HUDEP-2 (cell line): ENCODE measurements at regions not wholly inside any gene's neighbourhood (a gene's known extent, or its start where the extent isn't known, plus 50 kb on each side); places are given as distances from the start of the nearest gene placed in this dataset.

ENCODE experiments used
- DNase-seq, 76 experiments: peaks; one replicate each; lab custom pipeline; 2025; ENCODE audit not compliant: unreplicated experiment in 76 of 76; lab: John Stamatoyannopoulos, UW

DNA sequence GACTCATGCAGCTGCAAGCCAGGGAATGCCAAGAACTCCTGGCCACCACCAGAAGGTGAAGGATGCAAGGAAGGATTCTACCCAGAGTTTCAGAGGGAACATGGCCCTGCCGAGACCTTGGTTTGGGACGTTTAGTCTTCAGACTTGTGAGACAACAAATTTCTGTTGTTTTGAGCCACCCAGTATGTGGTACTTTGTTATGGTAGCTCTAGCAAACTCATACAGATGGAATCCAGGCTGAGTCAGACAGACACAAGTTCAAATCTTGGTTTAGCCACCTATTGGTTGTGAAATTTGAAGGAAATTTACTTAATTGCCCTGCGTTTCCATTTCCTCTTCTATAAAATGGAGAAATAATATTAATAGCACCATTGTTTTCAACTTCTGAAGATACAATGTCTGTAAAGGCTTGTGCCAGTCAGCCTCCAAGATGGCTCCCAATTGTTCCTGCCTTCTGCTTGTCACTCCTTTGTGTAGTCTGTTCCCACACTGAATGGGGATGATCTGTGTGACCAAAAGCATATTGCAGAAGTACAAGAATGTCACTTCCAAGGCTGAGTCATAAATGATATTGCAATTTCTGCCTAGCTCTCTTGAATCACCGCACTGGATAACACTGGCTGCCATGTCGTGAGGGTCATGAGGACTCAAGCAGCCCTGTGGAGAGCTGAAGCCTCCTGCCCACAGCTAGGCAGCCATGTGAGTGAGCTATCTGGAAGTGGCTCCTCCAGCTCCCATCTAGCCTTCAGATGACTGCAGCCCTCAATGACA, 223.5 kb upstream of the PROK2 start:
- no peak for DNase-seq

DNA sequence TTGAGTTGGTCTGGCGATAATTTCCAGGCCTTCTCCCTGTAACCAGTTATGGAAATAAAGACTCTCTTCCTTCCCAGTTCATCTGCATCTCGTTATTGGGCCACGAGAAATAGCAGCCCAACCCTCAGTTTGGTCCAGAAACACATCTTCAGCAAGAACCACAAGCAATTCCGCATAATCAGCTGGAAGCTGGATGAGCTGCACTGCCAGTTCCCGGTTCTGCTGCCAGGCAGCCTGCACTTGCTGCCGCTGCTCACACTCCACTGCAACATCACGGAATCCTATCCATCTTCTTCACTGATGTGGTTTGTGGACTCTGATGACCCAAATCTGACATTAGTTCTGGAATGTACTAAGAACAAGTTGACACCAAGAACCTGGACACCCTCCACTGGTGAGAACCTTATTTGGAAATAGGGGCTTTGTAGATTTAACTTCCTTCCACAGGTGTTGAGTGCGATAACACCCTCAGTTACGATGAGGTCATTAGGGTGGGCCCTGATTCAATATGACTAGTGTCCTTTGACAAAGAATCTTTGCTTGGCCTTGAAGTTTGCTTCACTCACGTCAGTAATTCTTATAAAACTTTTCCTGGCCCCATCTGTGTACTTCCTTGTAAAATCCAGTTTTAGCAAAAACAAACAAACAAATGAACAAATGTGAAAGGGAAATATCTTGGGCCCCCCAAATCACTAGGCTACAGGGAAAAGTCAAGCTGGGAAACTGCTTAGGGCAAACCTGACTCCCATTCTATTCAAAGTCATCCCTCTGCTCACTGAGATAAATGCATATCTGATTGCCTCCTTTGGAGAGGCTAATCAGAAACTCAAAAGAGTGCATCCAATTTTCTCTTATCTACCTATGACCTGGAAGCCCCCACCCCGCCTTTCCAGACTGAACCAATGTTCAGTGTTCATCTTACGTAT, 221.9 kb upstream of the PROK2 start:
- DNase-seq: no peak

- DNase-seq: peak in 32 of 76 experiments; percentile 0 to 58 (median 14)
Observed at GRCh38 chr3:72004749-72005292, 219.9 kb upstream of the PROK2 start.

GRCh38 chr3:72003936-72004335, 219.0 kb upstream of the PROK2 start:
- DNase-seq: no peak

DNA sequence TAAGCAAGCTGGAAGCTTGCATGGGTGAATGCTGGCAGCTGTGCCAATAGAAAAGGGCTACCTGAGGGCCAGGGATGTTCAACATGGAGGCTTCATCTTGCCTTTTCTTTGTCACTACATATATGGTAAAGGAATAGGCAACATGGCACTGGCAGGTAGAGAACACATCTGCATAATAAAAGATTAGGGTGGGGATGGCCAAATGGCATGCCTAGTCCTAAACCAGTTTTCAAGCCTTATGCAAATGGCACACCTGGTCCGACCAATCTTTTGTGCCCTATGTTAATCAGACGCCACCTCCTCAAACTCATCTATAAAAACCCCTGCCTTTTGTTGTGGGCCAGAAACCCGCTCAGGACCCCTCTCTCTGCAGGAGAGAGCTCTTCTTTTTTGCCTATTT, 216.8 kb upstream of the PROK2 start:
- DNase-seq: no peak

DNA sequence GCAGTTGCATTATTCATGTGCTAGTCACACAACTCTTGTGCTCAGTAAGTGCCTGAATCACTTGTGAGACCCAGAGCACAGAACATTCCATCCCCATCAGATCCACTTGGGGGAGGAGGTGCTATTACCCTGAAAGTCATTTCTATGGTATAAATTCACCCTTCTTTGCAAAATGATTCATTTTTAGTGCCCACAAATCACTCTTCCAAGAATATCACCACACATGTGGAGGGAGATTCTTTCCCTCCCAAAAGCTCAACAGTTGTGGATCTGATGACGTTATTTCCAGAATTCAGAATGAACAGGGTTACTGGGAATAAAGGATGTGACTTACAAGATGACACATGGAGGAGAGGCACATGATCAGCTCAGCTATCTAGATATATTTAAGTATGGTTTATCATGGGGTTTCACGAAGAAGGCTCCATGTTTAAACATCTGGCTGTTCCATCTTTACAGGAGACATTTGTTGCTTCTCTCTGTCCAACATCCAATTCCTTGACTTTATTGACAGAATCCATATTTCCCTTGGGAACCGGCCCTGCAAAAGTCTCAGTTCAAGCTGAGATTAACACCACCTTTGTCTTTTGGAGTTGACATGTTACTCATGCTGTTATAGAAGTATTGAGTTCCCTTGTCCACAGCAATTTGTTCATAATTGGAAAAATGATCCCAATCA, 214.2 kb upstream of the PROK2 start:
- no peak for DNase-seq

DNA sequence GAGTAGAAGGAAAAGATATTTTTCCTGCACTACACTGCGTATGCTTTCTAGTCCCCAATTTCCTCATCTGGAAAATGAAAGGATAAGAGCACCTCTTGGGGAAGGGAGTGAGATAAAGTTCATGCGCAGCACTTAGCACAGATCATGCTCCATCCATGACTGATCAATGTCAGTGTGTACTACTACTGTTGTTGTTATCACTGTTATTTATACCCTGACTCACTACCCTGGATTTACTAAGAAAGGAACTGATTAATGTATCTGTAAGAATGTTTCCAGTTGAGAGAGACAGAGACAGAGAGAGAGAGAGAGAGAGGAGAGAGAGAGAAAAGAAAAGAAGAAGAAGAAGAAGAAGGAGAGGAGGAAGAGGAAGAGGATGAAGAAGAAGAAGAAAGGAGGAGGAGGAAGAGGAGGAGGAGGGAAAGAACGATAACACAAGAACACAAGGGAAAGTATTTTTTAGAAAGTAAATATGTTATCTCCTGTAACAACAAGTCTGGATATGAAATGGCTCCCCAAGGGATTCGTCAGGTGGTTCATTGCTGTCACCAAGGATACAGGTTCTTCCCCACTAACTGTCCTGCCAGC, 212.2 kb upstream of the PROK2 start:
- DNase-seq: no peak

GRCh38 chr3:71994906-71995305, 210.0 kb upstream of the PROK2 start:
- DNase-seq: no peak

GRCh38 chr3:71994203-71994602, 209.3 kb upstream of the PROK2 start:
- no peak for DNase-seq

- DNase-seq: no peak
Observed at GRCh38 chr3:71991681-71992080, 206.7 kb upstream of the PROK2 start.

DNA sequence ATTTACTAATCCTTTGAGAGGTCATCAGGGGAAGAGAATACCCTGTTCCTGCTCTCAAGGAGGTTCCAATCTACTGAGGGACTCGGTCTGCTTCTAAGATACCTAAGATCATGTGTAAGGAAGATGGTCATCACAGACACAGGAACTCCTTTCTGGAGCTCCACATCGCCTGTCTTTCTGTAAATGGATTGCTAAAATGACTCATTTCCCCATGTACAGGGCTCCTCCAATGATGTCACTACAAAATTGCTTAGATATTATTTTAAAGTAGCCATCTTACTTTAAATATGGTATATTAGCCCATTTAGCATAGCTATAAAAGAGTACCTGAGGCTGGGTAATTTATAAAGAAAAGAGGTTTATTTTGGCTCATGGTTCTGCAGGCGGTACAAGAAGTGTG, 206.1 kb upstream of the PROK2 start:
- DNase-seq: no peak

- DNase-seq: no peak
Observed at GRCh38 chr3:71990545-71990944, 205.6 kb upstream of the PROK2 start.

- DNase-seq: no peak
Observed at GRCh38 chr3:71989165-71989564, 204.2 kb upstream of the PROK2 start.

DNA sequence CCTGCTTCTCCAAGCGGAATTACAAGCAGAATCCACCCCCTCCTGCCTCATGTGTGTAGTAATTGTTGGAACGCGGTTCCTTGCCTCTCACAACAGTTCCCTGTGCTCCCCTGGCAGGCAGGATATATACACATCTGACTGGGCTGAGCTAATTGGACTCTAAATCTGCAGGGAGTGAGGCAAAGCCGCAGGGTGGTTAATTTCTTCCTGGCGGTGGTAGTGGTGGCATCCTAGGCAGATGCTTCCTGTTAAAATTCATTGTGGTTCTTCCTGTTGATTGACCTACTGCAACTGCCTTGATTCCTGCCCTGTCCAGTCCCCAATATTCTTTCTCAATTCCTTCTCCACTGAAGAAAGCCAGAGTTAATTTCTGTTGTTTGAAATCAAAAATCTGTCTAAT, 202.9 kb upstream of the PROK2 start:
- no peak for DNase-seq

DNA sequence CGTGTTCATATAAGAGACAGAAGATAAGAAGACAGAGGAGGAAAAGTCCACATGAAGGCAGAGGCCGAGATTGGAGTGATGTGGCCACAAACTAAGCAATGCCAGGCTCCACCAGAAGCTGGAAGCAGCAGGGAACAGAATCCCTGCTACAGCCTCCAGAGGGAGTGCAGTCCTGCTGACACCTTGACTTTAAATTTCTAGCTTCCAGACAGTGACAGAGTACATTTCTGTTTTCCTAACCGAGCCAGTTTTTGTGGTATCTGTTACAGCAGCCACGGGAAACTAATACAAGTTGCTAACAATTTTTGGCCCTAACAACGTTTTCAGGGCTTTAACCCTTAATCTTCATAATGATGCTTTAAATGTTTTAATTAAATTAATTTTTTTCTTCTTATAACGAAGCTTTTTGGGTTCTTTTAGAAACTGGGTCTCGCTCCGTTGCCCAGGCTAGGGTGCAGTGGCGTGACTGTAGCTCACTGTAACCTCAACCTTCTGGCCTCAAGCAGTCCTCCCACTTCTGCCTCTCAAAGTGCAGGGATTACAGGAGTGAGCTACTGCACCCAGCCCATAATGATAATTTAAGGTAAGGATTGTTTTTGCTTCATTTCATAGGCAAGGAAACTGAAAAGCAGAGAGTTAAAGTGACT, 202.3 kb upstream of the PROK2 start:
- DNase-seq: no peak

DNA sequence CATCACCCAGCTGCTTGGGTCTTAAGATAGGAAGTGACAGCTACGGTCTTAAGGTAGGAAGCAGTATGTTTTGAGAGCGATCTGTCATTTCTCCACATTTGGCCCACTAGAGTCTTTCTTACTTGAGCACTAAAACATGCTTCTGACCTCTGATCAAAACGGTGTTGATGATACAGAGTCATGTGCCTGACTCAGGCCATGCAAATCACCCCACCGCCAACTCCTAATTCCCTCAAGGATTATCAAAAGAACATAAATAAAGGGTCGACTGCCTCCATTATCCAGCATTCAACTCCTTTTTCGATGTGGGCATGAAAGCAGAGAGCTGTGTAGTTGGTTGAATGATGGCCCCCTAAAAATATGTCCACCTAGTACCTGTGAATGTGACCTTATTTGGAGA, 201.7 kb upstream of the PROK2 start:
- DNase-seq: no peak

- DNase-seq: no peak
Observed at GRCh38 chr3:71984843-71985613, 200.1 kb upstream of the PROK2 start.

- no peak for DNase-seq
Observed at GRCh38 chr3:71983694-71984093, 198.7 kb upstream of the PROK2 start.

DNA sequence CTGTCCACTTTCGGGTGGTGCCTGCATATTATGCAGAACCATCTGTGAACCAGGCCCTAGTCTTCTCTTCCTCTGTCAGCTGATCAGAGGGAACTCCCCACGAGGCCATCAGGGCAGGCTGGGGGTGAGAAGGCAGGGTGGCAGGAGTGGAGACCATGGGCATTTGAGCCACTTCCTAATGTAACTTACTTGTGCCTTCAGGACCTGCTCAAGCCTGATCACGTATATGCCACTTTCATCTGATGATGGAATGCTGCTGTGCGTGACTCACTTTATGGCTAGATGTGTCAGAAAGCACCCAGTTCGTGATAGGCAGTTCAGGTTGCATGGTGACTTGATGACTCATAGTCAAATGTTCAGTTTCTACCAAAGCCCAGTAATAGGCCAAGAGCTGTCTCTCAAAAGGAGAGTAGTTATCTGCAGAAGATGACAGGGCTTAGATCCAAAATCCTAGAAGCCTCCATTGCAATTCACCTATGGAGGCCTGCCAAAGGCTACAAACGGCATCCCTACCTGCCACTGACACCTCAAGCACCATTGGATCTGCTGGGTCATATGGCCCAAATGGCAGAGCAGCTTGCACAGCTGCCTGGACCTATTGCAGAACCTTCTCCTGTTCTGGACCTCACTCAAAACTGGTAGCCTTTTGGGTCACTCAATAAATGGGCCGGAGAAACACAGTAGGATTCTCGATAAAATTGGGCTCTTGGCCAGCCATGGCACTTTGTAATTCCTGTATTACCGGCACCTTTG, 197.7 kb upstream of the PROK2 start:
- DNase-seq: peak in 58 of 76 experiments; percentile 6 to 74 (median 36)
